Testis (tissue), 2 donors: ENCODE measurements at regions not wholly inside any gene's neighbourhood (a gene's known extent, or its start where the extent isn't known, plus 50 kb on each side); places are given as distances from the start of the nearest gene placed in this dataset.

ENCODE experiments used
- DNase-seq: peaks from one replicate; pipeline ENCODE4 v3.0.0-alpha.2; 2019
- H3K27ac ChIP-seq, 2 donors: fragments of 200-600 bp; sonication (generic); one replicate each; pipeline ENCODE4 v1.5.1; 2019
- H3K27me3 ChIP-seq: fragments of 200-600 bp; sonication (generic); one replicate; pipeline ENCODE4 v1.5.1; 2019
- H3K36me3 ChIP-seq: fragments of 200-600 bp; sonication (generic); one replicate; pipeline ENCODE4 v1.5.1; 2017; ENCODE audit warnings: low read depth; ENCODE audit errors: missing control alignments
- H3K4me1 ChIP-seq: fragments of 200-600 bp; sonication (generic); one replicate; pipeline ENCODE4 v1.5.1; 2019
- H3K4me3 ChIP-seq, 2 donors: fragments of 200-600 bp; sonication (generic); one replicate each; pipeline ENCODE4 v1.5.1; 2017 to 2019
- H3K9me3 ChIP-seq: fragments of 200-600 bp; sonication (generic); one replicate; pipeline ENCODE4 v1.5.1; 2017
- CTCF ChIP-seq, 3 experiments: fragments of 450-650 bp in 2 of 3; fragments of 200-600 bp in 1 of 3; sonication (generic) in 1 of 3; IDR thresholded peaks; one replicate each; pipeline ENCODE4 v1.5.1; 2016 to 2019; ENCODE audit warnings: antibody characterized with exemption in 3 of 3, mild to moderate bottlenecking in 2 of 3, moderate library complexity in 1 of 3
- POLR2A ChIP-seq: fragments of 450-650 bp; IDR thresholded peaks from one replicate; pipeline ENCODE4 v1.6.1; 2017; ENCODE audit warnings: antibody characterized with exemption, mild to moderate bottlenecking, moderate library complexity
- WGBS, 2 donors: methylation state at CpG; one replicate each; pipeline ENCODE4 v1.1.5; 2018; 5-methylcytosine and 5-hydroxymethylcytosine counted together
- intact Hi-C: fragments of 100-400 bp; cut with DNase I; formaldehyde crosslinking; loops from one replicate; pipeline ENCODE4 v1.15.1; 2023; ENCODE audit warnings: low total_unique reads

GRCh38 chr5:60248901-60249300 is 355.4 kb upstream of the PDE4D start:
- H3K36me3 ChIP-seq, result no peaks in the 10 kb centered on the region
- 75 to 80% methylated on average over 1 of the region's 1 CpG for WGBS, 2 donors
- DNase-seq, result no peak

GRCh38 chr5:60243713-60244112 is 350.2 kb upstream of the PDE4D start:
- Histone ChIP-seq H3K4me1 (no peaks in the 10 kb centered on the region), H3K27ac (no peak overlapping the region), H3K9me3 (no peaks in the 10 kb centered on the region), H3K36me3 (no peaks in the 10 kb centered on the region), H3K27me3 (no peaks in the 10 kb centered on the region), H3K4me3 (no peak overlapping the region)
- DNase-seq, result no peak
- no peak for TF ChIP-seq POLR2A
- no peak for TF ChIP-seq CTCF (IDR thresholded peaks at IDR 0.05)
- intact Hi-C loops, result no loop called here
- WGBS, 2 donors, result 70 to 83% methylated on average over 1 of the region's 1 CpG

More at GRCh38 chr5:60248901-60249300, 355.4 kb upstream of the PDE4D start:
- H3K9me3 ChIP-seq, result no peaks in the 10 kb centered on the region
- no peak for TF ChIP-seq CTCF (IDR thresholded peaks at IDR 0.05)
- TF ChIP-seq POLR2A, result no peak
- H3K4me3 ChIP-seq, result no peak overlapping the region
- H3K4me1 ChIP-seq, result no peaks in the 10 kb centered on the region
- H3K27ac ChIP-seq, result no peak overlapping the region
- no peaks in the 10 kb centered on the region for H3K27me3 ChIP-seq
- intact Hi-C loops, result no loop called here

- H3K4me1 ChIP-seq, result no peaks in the 10 kb centered on the region
- H3K36me3 ChIP-seq, result no peaks in the 10 kb centered on the region
- TF ChIP-seq CTCF (IDR thresholded peaks at IDR 0.05) (no peak), POLR2A (no peak)
- intact Hi-C loops, result no loop called here
- 80 to 84% methylated on average over 2 of the region's 2 CpGs for WGBS, 2 donors
- H3K27me3 ChIP-seq, result no peaks in the 10 kb centered on the region
- no peak overlapping the region for H3K27ac ChIP-seq
- DNase-seq, result no peak
- H3K9me3 ChIP-seq, result no peaks in the 10 kb centered on the region
- H3K4me3 ChIP-seq, result no peak overlapping the region
These were observed 338.7 kb upstream of the PDE4D start for GRCh38 chr5:60232036-60232795.

DNA sequence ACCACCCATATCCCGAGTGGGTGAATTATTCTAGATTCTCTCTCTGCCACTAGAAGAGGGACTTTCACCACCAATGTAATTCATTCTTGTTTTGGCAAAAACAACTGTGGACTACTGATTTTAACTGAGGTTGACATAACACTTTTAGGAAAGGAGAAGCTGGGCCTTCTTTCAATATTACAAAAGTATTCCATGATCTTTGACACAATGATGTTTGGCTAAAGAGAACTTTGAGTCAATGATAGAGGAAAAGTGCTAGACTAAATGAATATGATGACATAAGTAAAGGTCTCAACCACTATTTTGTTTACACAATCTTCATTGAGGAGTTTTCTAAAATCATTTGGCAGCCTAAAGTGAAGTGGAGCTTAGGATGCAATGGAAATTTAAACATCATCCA is 336.9 kb upstream of the PDE4D start:
- Histone ChIP-seq H3K36me3 (no peaks in the 10 kb centered on the region), H3K9me3 (no peaks in the 10 kb centered on the region), H3K27me3 (no peaks in the 10 kb centered on the region), H3K4me1 (no peaks in the 10 kb centered on the region), H3K27ac (no peak overlapping the region), H3K4me3 (no peak overlapping the region)
- intact Hi-C loops, result no loop called here
- 86 to 97% methylated on average over 1 of the region's 1 CpG for WGBS, 2 donors
- DNase-seq, result no peak
- TF ChIP-seq POLR2A, result no peak
- TF ChIP-seq CTCF (IDR thresholded peaks at IDR 0.05), result no peak

GRCh38 chr5:60229691-60230185 is 336.2 kb upstream of the PDE4D start:
- no peak overlapping the region for H3K4me3 ChIP-seq
- H3K4me1 ChIP-seq, result no peaks in the 10 kb centered on the region
- no peaks in the 10 kb centered on the region for H3K36me3 ChIP-seq
- H3K9me3 ChIP-seq, result no peaks in the 10 kb centered on the region
- TF ChIP-seq CTCF (IDR thresholded peaks at IDR 0.05) (no peak), POLR2A (no peak)
- no peak for DNase-seq
- no peaks in the 10 kb centered on the region for H3K27me3 ChIP-seq
- no peak overlapping the region for H3K27ac ChIP-seq
- intact Hi-C loops, result no loop called here
